ENCODE measurements at regions not wholly inside any gene's neighbourhood (a gene's known extent, or its start where the extent isn't known, plus 50 kb on each side); places are given as distances from the start of the nearest gene placed in this dataset.

- Mint-ChIP-seq H3K27me3 (ENCODE audit: insufficient read depth, low read depth) (peaks cover 3% of the 10 kb centered on the region), H3K36me3 (peaks cover 1% of the 10 kb centered on the region), H3K4me3 (no peak overlapping the region), H3K9me3 (peaks cover 5% of the 10 kb centered on the region), H3K27ac (no peak overlapping the region), H3K4me1 (peaks cover 18% of the 10 kb centered on the region)
- no peak for DNase-seq (ENCODE audit: low spot score)
- TF ChIP-seq CTCF (IDR thresholded peaks at IDR 0.05), result no peak
- TF ChIP-seq EZH2phosphoT487 (IDR thresholded peaks at IDR 0.05), result no peak
- no peak for TF ChIP-seq EZH2 (IDR thresholded peaks at IDR 0.05)
- Histone ChIP-seq H4K20me1 (ENCODE audit: low read depth) (no peaks in the 10 kb centered on the region), H3K9ac (no peak overlapping the region), H3K27ac (no peak overlapping the region), H3F3A (ENCODE audit: low read depth) (no peaks in the 10 kb centered on the region), H3K4me2 (no peak overlapping the region), H3K27me3 (no peaks in the 10 kb centered on the region), H2AFZ (replicated peaks) (no peak overlapping the region), H3K36me3 (no peaks in the 10 kb centered on the region), H3K4me3 (no peak overlapping the region), H3K9me3 (ENCODE audit: low read depth) (peaks cover 3% of the 10 kb centered on the region), H3K4me1 (peaks cover 7% of the 10 kb centered on the region), H3K79me2 (ENCODE audit: low read depth) (no peaks in the 10 kb centered on the region)
Observed at GRCh38 chr2:2762913-2763312, 431.8 kb upstream of the MYT1L start.

- no peak overlapping the region for H3K4me2 ChIP-seq
- no peak overlapping the region for H2AFZ ChIP-seq (replicated peaks)
- H3K27me3 ChIP-seq, result no peaks in the 10 kb centered on the region
- H3K4me1 ChIP-seq, result peaks cover 7% of the 10 kb centered on the region
- no peaks in the 10 kb centered on the region for H4K20me1 ChIP-seq (ENCODE audit: low read depth)
- Mint-ChIP-seq H3K4me3 (no peak overlapping the region), H3K27me3 (ENCODE audit: insufficient read depth, low read depth) (peaks cover 3% of the 10 kb centered on the region), H3K36me3 (peaks cover 1% of the 10 kb centered on the region), H3K27ac (peak overlapping the region; percentile 51), H3K4me1 (peaks cover 18% of the 10 kb centered on the region), H3K9me3 (peaks cover 5% of the 10 kb centered on the region)
- H3F3A ChIP-seq (ENCODE audit: low read depth), result no peaks in the 10 kb centered on the region
- no peaks in the 10 kb centered on the region for H3K79me2 ChIP-seq (ENCODE audit: low read depth)
- H3K9me3 ChIP-seq (ENCODE audit: low read depth), result peaks cover 3% of the 10 kb centered on the region
- no peaks in the 10 kb centered on the region for H3K36me3 ChIP-seq
- no peak overlapping the region for H3K27ac ChIP-seq
- no peak for DNase-seq (ENCODE audit: low spot score)
- H3K9ac ChIP-seq, result no peak overlapping the region
- H3K4me3 ChIP-seq, result no peak overlapping the region
- TF ChIP-seq CTCF (IDR thresholded peaks at IDR 0.05) (no peak), EZH2phosphoT487 (IDR thresholded peaks at IDR 0.05) (no peak), EZH2 (IDR thresholded peaks at IDR 0.05) (no peak)
Observed at GRCh38 chr2:2762166-2762908, 431.3 kb upstream of the MYT1L start.

GRCh38 chr2:2758793-2759367 is 427.8 kb upstream of the MYT1L start:
- no peak overlapping the region for H3K27ac ChIP-seq
- TF ChIP-seq CTCF (IDR thresholded peaks at IDR 0.05) (no peak), EZH2phosphoT487 (IDR thresholded peaks at IDR 0.05) (no peak), EZH2 (IDR thresholded peaks at IDR 0.05) (no peak)
- H3K79me2 ChIP-seq (ENCODE audit: low read depth), result no peaks in the 10 kb centered on the region
- no peak overlapping the region for H3K9ac ChIP-seq
- H3K27me3 ChIP-seq, result no peaks in the 10 kb centered on the region
- no peak overlapping the region for H3K4me3 ChIP-seq
- Mint-ChIP-seq H3K36me3 (peaks cover 1% of the 10 kb centered on the region), H3K9me3 (peaks cover 15% of the 10 kb centered on the region), H3K27ac (no peak overlapping the region), H3K27me3 (ENCODE audit: insufficient read depth, low read depth) (peaks cover 10% of the 10 kb centered on the region), H3K4me1 (peaks cover 10% of the 10 kb centered on the region), H3K4me3 (no peak overlapping the region)
- no peak overlapping the region for H3K4me2 ChIP-seq
- peaks cover 3% of the 10 kb centered on the region for H3K9me3 ChIP-seq (ENCODE audit: low read depth)
- H4K20me1 ChIP-seq (ENCODE audit: low read depth), result no peaks in the 10 kb centered on the region
- no peaks in the 10 kb centered on the region for H3F3A ChIP-seq (ENCODE audit: low read depth)
- peaks cover 7% of the 10 kb centered on the region for H3K4me1 ChIP-seq
- H2AFZ ChIP-seq (replicated peaks), result no peak overlapping the region
- no peak for DNase-seq (ENCODE audit: low spot score)
- H3K36me3 ChIP-seq, result no peaks in the 10 kb centered on the region
